Muscle of leg (tissue), 3 donors: ENCODE measurements at regions not wholly inside any gene's neighbourhood (a gene's known extent, or its start where the extent isn't known, plus 50 kb on each side); places are given as distances from the start of the nearest gene placed in this dataset.

ENCODE experiments used
- DNase-seq: peaks from one replicate; pipeline ENCODE4 v3.0.0; 2013
- H3K27ac ChIP-seq: one replicate; pipeline ENCODE4 v1.5.1; 2013; ENCODE audit warnings: mild to moderate bottlenecking, low read length, control low read depth
- H3K27me3 ChIP-seq: one replicate; pipeline ENCODE4 v1.6.1; 2013; ENCODE audit warnings: low read length; ENCODE audit not compliant: control insufficient read depth, insufficient read depth
- H3K36me3 ChIP-seq: one replicate; pipeline ENCODE4 v1.6.1; 2013; ENCODE audit warnings: low read length; ENCODE audit not compliant: control insufficient read depth, insufficient read depth
- H3K4me1 ChIP-seq: one replicate; pipeline ENCODE4 v1.6.1; 2013; ENCODE audit warnings: low read length; ENCODE audit not compliant: control insufficient read depth, insufficient read depth
- H3K4me3 ChIP-seq: one replicate; pipeline ENCODE4 v1.5.1; 2013; ENCODE audit warnings: low read length, control low read depth
- H3K9me3 ChIP-seq: replicated peaks from 2 replicates; pipeline ENCODE4 v1.6.1; 2013; ENCODE audit warnings: low read depth, low read length; ENCODE audit not compliant: control insufficient read depth
- WGBS: methylation state at CpG from one replicate; pipeline ENCODE4 v1.1.5; 2013; ENCODE audit warnings: missing lambda C conversion rate; ENCODE audit not compliant: insufficient coverage; 5-methylcytosine and 5-hydroxymethylcytosine counted together

DNA sequence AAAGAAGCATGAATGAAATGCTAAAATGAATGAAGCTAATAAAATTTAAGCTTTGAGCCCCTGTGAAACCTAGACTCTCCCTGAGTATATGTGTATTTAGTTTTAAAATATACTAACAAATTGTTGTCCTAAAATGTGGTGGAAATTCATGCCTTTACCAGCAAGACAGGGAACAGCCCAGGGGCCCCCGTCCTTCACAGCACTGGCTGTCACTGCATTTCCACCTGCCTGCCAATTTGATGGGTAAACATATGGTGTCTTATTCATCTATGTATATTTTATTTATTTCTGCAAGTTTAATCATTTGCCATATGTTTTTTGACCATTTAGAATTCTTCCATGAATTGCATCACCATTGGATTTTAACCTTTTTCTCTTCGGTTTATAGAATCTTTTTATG, 463.7 kb upstream of the NBEA start:
- no CpG with 5 or more reads among the region's 2 CpGs for WGBS
- H3K4me3 ChIP-seq: no peak overlapping the region
- no peak overlapping the region for H3K27ac ChIP-seq
- H3K9me3 ChIP-seq: no peaks in the 10 kb centered on the region
- no peak for DNase-seq
- no peaks in the 10 kb centered on the region for H3K27me3 ChIP-seq
- no peaks in the 10 kb centered on the region for H3K36me3 ChIP-seq
- H3K4me1 ChIP-seq: no peaks in the 10 kb centered on the region

GRCh38 chr13:34502011-34502410, 440.1 kb upstream of the NBEA start:
- no peaks in the 10 kb centered on the region for H3K4me1 ChIP-seq
- WGBS: no CpG with 5 or more reads among the region's 2 CpGs
- no peak overlapping the region for H3K4me3 ChIP-seq
- H3K27ac ChIP-seq: no peak overlapping the region
- no peak for DNase-seq
- no peaks in the 10 kb centered on the region for H3K36me3 ChIP-seq
- no peaks in the 10 kb centered on the region for H3K9me3 ChIP-seq
- no peaks in the 10 kb centered on the region for H3K27me3 ChIP-seq

GRCh38 chr13:34502621-34503020, 439.4 kb upstream of the NBEA start:
- no CpG with 5 or more reads among the region's 3 CpGs for WGBS
- Histone ChIP-seq H3K4me1 (no peaks in the 10 kb centered on the region), H3K36me3 (no peaks in the 10 kb centered on the region), H3K27ac (no peak overlapping the region), H3K4me3 (no peak overlapping the region), H3K27me3 (no peaks in the 10 kb centered on the region), H3K9me3 (no peaks in the 10 kb centered on the region)
- no peak for DNase-seq

DNA sequence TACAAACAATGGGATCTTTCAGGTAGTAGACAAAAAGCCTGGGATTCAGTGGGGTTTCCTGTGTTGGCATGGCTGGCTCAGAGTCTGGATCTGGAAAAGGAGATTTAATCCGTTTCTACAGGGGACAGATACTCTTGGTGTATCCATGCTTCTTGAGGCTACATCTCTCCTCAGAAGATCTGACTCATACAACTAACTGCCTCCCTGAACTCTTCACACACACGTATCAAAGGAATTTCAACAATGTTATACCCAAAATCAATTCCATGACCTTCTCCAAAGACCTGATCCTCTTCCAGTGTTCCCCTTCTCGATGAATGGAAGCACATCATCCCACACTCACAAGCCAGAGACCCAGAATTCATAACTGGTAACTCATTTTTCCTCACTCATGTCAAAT, 435.3 kb upstream of the NBEA start:
- no peak for DNase-seq
- no peaks in the 10 kb centered on the region for H3K9me3 ChIP-seq
- H3K4me3 ChIP-seq: no peak overlapping the region
- no peak overlapping the region for H3K27ac ChIP-seq
- H3K36me3 ChIP-seq: no peaks in the 10 kb centered on the region
- no peaks in the 10 kb centered on the region for H3K27me3 ChIP-seq
- 83% methylated on average over 2 of the region's 3 CpGs for WGBS
- no peaks in the 10 kb centered on the region for H3K4me1 ChIP-seq

DNA sequence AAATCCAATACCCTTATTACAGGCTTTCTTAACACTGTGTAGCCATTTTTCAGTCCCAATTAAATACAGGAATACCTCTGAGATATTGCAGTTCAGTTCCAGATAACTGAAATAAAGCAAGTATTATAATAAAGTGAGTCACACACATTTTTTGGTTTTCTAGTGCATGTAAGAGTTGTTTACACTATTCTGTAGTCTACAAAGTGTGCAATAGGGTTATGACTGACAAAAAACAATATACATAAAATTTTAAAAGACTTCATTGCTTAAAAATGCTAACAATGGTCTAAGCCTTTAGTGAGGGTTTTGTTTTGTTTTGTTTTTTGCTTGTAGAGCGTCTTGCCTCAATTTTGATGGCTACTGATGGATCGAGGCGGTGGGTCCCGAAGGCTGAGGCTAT, 434.4 kb upstream of the NBEA start:
- no peaks in the 10 kb centered on the region for H3K36me3 ChIP-seq
- DNase-seq: no peak

DNA sequence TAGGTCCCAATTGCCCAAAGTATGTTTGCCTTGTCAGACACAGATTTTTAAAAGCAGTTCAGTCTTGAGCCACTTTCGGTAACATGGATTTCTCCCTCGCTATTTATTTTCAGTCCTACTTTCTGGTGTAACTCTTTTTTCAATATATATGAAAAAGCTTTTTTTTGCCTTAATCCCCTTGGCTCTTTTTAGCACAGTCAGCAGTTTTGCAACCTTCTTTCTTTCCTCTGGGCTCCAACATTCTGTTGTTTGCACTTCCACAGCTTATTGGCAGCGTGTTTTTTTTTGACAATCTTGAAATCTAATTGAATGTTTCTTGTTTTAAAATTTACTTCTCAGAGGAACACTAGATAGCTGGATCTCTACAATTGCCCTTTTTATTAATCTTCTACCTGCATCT, 429.3 kb upstream of the NBEA start:
- no peak overlapping the region for H3K27ac ChIP-seq
- no CpG with 5 or more reads among the region's 3 CpGs for WGBS
- no peak overlapping the region for H3K4me3 ChIP-seq
- H3K27me3 ChIP-seq: no peaks in the 10 kb centered on the region
- peak; percentile 12 for DNase-seq
- no peaks in the 10 kb centered on the region for H3K9me3 ChIP-seq
- H3K36me3 ChIP-seq: no peaks in the 10 kb centered on the region
- no peaks in the 10 kb centered on the region for H3K4me1 ChIP-seq

More for the DNA sequence above, 434.4 kb upstream of the NBEA start:
- H3K27ac ChIP-seq: no peak overlapping the region
- no peaks in the 10 kb centered on the region for H3K27me3 ChIP-seq
- H3K4me1 ChIP-seq: no peaks in the 10 kb centered on the region
- 94% methylated on average over 4 of the region's 4 CpGs for WGBS
- no peaks in the 10 kb centered on the region for H3K9me3 ChIP-seq
- H3K4me3 ChIP-seq: no peak overlapping the region

DNA sequence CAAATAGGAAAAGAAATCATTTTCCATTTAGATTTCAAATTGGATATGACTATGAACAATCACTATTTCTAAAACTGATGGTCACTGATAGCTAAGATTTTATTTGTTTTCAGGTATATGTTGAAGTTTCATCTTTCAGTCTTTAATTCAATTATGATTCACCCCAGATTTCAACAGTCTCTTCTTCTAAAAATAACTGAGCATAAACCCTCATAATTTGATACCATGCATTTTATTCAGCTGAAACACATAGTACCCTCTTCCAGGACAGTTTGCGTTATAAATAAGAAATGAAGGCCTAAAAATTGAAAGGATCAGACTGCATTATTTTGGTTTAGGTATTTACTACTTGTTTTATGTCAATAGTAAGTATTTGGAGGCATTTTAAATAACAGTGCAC, 428.5 kb upstream of the NBEA start:
- DNase-seq: no peak
- Histone ChIP-seq H3K27me3 (no peaks in the 10 kb centered on the region), H3K9me3 (no peaks in the 10 kb centered on the region), H3K27ac (no peak overlapping the region), H3K4me3 (no peak overlapping the region), H3K36me3 (no peaks in the 10 kb centered on the region), H3K4me1 (no peaks in the 10 kb centered on the region)
- WGBS: no CpG with 5 or more reads among the region's 1 CpG

- no peaks in the 10 kb centered on the region for H3K36me3 ChIP-seq
- H3K9me3 ChIP-seq: no peaks in the 10 kb centered on the region
- H3K4me3 ChIP-seq: no peak overlapping the region
- H3K4me1 ChIP-seq: no peaks in the 10 kb centered on the region
- 100% methylated on average over 1 of the region's 3 CpGs for WGBS
- no peak for DNase-seq
- H3K27ac ChIP-seq: no peak overlapping the region
- no peaks in the 10 kb centered on the region for H3K27me3 ChIP-seq
Measured at GRCh38 chr13:34515201-34515600, 426.9 kb upstream of the NBEA start.

DNA sequence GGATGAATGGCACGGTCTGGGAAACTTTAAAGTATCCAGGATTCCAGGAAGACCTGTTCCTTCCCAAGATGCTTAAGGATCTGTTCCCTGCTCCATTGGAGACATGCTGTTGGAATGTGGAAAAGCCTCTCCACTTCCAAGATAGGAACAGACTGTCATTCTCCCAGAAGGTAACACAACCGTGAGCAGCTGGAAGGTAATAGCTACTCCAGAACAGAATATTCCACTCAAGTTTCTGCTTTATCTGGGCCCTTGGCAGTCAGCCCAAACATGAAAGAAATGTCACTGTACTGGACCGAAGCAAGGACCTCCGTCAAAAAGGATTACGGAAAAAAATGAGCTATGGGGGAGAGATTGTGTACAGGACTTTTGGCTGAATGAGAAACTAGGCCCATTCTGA, 420.9 kb upstream of the NBEA start:
- Histone ChIP-seq H3K27ac (no peak overlapping the region), H3K36me3 (no peaks in the 10 kb centered on the region), H3K4me3 (no peak overlapping the region), H3K4me1 (no peaks in the 10 kb centered on the region), H3K9me3 (no peaks in the 10 kb centered on the region), H3K27me3 (no peaks in the 10 kb centered on the region)
- 73% methylated on average over 4 of the region's 5 CpGs for WGBS
- DNase-seq: no peak

GRCh38 chr13:34522808-34523207, 419.3 kb upstream of the NBEA start:
- no peaks in the 10 kb centered on the region for H3K4me1 ChIP-seq
- no peaks in the 10 kb centered on the region for H3K36me3 ChIP-seq
- no peaks in the 10 kb centered on the region for H3K27me3 ChIP-seq
- H3K9me3 ChIP-seq: no peaks in the 10 kb centered on the region
- H3K4me3 ChIP-seq: no peak overlapping the region
- H3K27ac ChIP-seq: no peak overlapping the region
- DNase-seq: no peak
- WGBS: no CpG with 5 or more reads among the region's 4 CpGs

DNA sequence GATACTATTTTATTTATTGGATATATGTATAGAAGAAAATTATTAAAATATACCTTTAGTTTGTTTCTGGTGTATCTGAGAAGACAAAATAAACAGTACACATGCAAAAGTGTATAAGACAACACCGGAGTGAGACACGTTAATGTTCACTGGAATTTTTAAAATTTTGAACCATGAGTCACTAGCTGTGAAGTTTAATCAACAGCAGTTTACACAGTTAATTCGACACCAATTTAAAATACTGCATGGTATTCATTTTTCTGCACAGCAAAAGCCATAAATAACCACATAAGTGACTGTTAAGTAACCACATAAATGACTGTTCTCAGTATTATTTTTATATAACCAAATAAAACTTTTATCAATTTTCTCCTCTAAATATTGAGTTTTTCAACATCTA, 418.7 kb upstream of the NBEA start:
- Histone ChIP-seq H3K36me3 (no peaks in the 10 kb centered on the region), H3K4me3 (no peak overlapping the region), H3K4me1 (no peaks in the 10 kb centered on the region), H3K9me3 (no peaks in the 10 kb centered on the region), H3K27ac (no peak overlapping the region), H3K27me3 (no peaks in the 10 kb centered on the region)
- DNase-seq: no peak
- WGBS: no CpG with 5 or more reads among the region's 3 CpGs
